CD4-positive, alpha-beta T cell (primary cell): ENCODE measurements at regions not wholly inside any gene's neighbourhood (a gene's known extent, or its start where the extent isn't known, plus 50 kb on each side); places are given as distances from the start of the nearest gene placed in this dataset.

Experiments used
- ATAC-seq: fragments of 200-7000 bp; cut with Tn5 transposase; one replicate; pipeline ENCODE4 v1.10.0; 2022; ENCODE audit warnings: mild to moderate bottlenecking; ENCODE audit not compliant: poor library complexity
- CTCF ChIA-PET: fragments of 350-600 bp; sonication (Branson Sonifier 250); formaldehyde crosslinking; loops from one replicate; lab custom pipeline; 2021; ENCODE audit warnings: antibody characterized with exemption, inconsistent platforms; lab: Charles Lee
- POLR2A ChIA-PET: fragments of 350-600 bp; sonication (Branson Sonifier 250); formaldehyde crosslinking; loops from one replicate; lab custom pipeline; 2021; ENCODE audit warnings: antibody characterized with exemption, inconsistent platforms; lab: Charles Lee
- DNase-seq, 14 experiments: peaks; one replicate each; pipeline ENCODE4 v3.0.0-alpha.2; 2013 to 2020; ENCODE audit warnings: mixed read lengths in 2 of 14
- H3K27ac ChIP-seq, 2 donors: one replicate each; pipeline versions ENCODE4 v1.5.1 to v1.7.0; 2013; ENCODE audit warnings: low read length in 2 of 2, low read depth in 1 of 2, mild to moderate bottlenecking in 1 of 2
- H3K27me3 ChIP-seq, 2 experiments: 1 replicate in 1 of 2; 2 replicates in 1 of 2; pipeline versions ENCODE4 v1.6.1 to v1.7.0; 2013; ENCODE audit warnings: low read length in 2 of 2, control low read depth in 1 of 2, mild to moderate bottlenecking in 1 of 2, moderate library complexity in 1 of 2; ENCODE audit not compliant: insufficient read depth in 2 of 2, control insufficient read depth in 1 of 2
- H3K36me3 ChIP-seq: one replicate; pipeline ENCODE4 v1.6.1; 2013; ENCODE audit warnings: low read length, control low read depth; ENCODE audit not compliant: insufficient read depth
- H3K4me1 ChIP-seq: one replicate; pipeline ENCODE4 v1.6.1; 2013; ENCODE audit warnings: low read length, control low read depth; ENCODE audit not compliant: insufficient read depth
- H3K4me3 ChIP-seq: one replicate; pipeline ENCODE4 v1.5.1; 2013; ENCODE audit warnings: mild to moderate bottlenecking, low read length, moderate library complexity
- H3K9me3 ChIP-seq, 2 experiments: 1 replicate in 1 of 2; 2 replicates in 1 of 2; pipeline versions ENCODE4 v1.6.1 to v1.7.0; 2013; ENCODE audit warnings: low read length in 2 of 2, mild to moderate bottlenecking in 2 of 2, control low read depth in 1 of 2, moderate library complexity in 1 of 2; ENCODE audit not compliant: control insufficient read depth in 1 of 2, insufficient read depth in 1 of 2
- H3K27ac Mint-ChIP-seq: one replicate; pipeline ENCODE4 v1.8.0; 2020; ENCODE audit warnings: mixed read lengths
- H3K27me3 Mint-ChIP-seq: one replicate; pipeline ENCODE4 v1.8.0; 2021; ENCODE audit warnings: mixed read lengths
- H3K36me3 Mint-ChIP-seq: one replicate; pipeline ENCODE4 v1.8.0; 2021; ENCODE audit warnings: low read depth, mixed read lengths
- H3K4me1 Mint-ChIP-seq: one replicate; pipeline ENCODE4 v1.8.0; 2021; ENCODE audit warnings: low read depth, mixed read lengths
- H3K4me3 Mint-ChIP-seq: one replicate; pipeline ENCODE4 v1.8.0; 2020; ENCODE audit warnings: mild to moderate bottlenecking, mixed read lengths
- H3K9me3 Mint-ChIP-seq: one replicate; pipeline ENCODE4 v1.8.0; 2020; ENCODE audit warnings: mixed read lengths
- CTCF ChIP-seq: fragments of 200-600 bp; IDR thresholded peaks from one replicate; pipeline ENCODE4 v1.8.0; 2022; ENCODE audit warnings: antibody characterized with exemption, mild to moderate bottlenecking
- intact Hi-C, 2 experiments: fragments of 100-400 bp; cut with DNase I in 1 of 2; cut with micrococcal nuclease in 1 of 2; formaldehyde crosslinking; loops; one replicate each; pipeline versions ENCODE4 v1.15.1 to v1.9.0; 2023 to 2025; cut with DNase I, micrococcal nuclease

GRCh38 chr4:59517007-59517406, 1683.1 kb upstream of the ADGRL3 start:
- DNase-seq (no peak), ATAC-seq (no peak)
- H3K4me3 Mint-ChIP-seq: no peak overlapping the region
- POLR2A ChIA-PET: no interaction called here
- H3K27ac ChIP-seq: no peak overlapping the region
- H3K9me3 ChIP-seq: peaks cover 0 to 16% of the 10 kb centered on the region in 2 experiments
- H3K36me3 ChIP-seq: no peaks in the 10 kb centered on the region
- H3K36me3 Mint-ChIP-seq: no peaks in the 10 kb centered on the region
- no peak overlapping the region for H3K27ac Mint-ChIP-seq
- no peaks in the 10 kb centered on the region for H3K4me1 ChIP-seq
- no peaks in the 10 kb centered on the region for H3K4me1 Mint-ChIP-seq
- H3K9me3 Mint-ChIP-seq: no peaks in the 10 kb centered on the region
- no peaks in the 10 kb centered on the region for H3K27me3 ChIP-seq
- intact Hi-C loops: no loop called here
- no peaks in the 10 kb centered on the region for H3K27me3 Mint-ChIP-seq
- CTCF ChIA-PET: no interaction called here
- no peak for TF ChIP-seq CTCF
- no peak overlapping the region for H3K4me3 ChIP-seq

GRCh38 chr4:59518005-59518823, 1681.9 kb upstream of the ADGRL3 start:
- Histone ChIP-seq H3K27ac (no peak overlapping the region), H3K4me3 (no peak overlapping the region), H3K27me3 (no peaks in the 10 kb centered on the region), H3K9me3 (peaks cover 0 to 16% of the 10 kb centered on the region in 2 experiments), H3K36me3 (no peaks in the 10 kb centered on the region), H3K4me1 (no peaks in the 10 kb centered on the region)
- ATAC-seq (no peak), DNase-seq (no peak)
- H3K9me3 Mint-ChIP-seq: peaks cover 3% of the 10 kb centered on the region
- no peaks in the 10 kb centered on the region for H3K27me3 Mint-ChIP-seq
- CTCF ChIA-PET: no interaction called here
- no peak overlapping the region for H3K27ac Mint-ChIP-seq
- POLR2A ChIA-PET: no interaction called here
- H3K4me1 Mint-ChIP-seq: no peaks in the 10 kb centered on the region
- TF ChIP-seq CTCF: no peak
- intact Hi-C loops: no loop called here
- no peaks in the 10 kb centered on the region for H3K36me3 Mint-ChIP-seq
- no peak overlapping the region for H3K4me3 Mint-ChIP-seq

- Mint-ChIP-seq H3K4me3 (no peak overlapping the region), H3K4me1 (no peaks in the 10 kb centered on the region), H3K9me3 (peaks cover 10% of the 10 kb centered on the region), H3K27ac (no peak overlapping the region), H3K27me3 (no peaks in the 10 kb centered on the region), H3K36me3 (no peaks in the 10 kb centered on the region)
- H3K27me3 ChIP-seq: no peaks in the 10 kb centered on the region
- ChIA-PET CTCF (no interaction called here), POLR2A (no interaction called here)
- no peak overlapping the region for H3K4me3 ChIP-seq
- DNase-seq (no peak), ATAC-seq (no peak)
- H3K36me3 ChIP-seq: no peaks in the 10 kb centered on the region
- H3K4me1 ChIP-seq: no peaks in the 10 kb centered on the region
- intact Hi-C loops: no loop called here
- TF ChIP-seq CTCF: no peak
- H3K9me3 ChIP-seq: no peaks in the 10 kb centered on the region
- no peak overlapping the region for H3K27ac ChIP-seq
Observed at GRCh38 chr4:59525885-59526284, 1674.2 kb upstream of the ADGRL3 start.
